Endothelial cell (in vitro differentiated cells): ENCODE measurements at regions not wholly inside any gene's neighbourhood (a gene's known extent, or its start where the extent isn't known, plus 50 kb on each side); places are given as distances from the start of the nearest gene placed in this dataset.

Source experiments
- DNase-seq: peaks from one replicate; pipeline ENCODE4 v3.0.0; 2021; ENCODE audit warnings: low spot score
- H3K27ac Mint-ChIP-seq: one replicate; pipeline ENCODE4 v1.8.0; 2021; ENCODE audit warnings: mixed read lengths, inconsistent platforms; ENCODE audit not compliant: unreplicated experiment
- H3K27me3 Mint-ChIP-seq: one replicate; pipeline ENCODE4 v1.8.0; 2021; ENCODE audit warnings: mild to moderate bottlenecking, moderate library complexity, mixed read lengths, inconsistent platforms; ENCODE audit not compliant: unreplicated experiment
- H3K36me3 Mint-ChIP-seq: one replicate; pipeline ENCODE4 v1.8.0; 2021; ENCODE audit warnings: mild to moderate bottlenecking, low read depth, mixed read lengths, inconsistent platforms; ENCODE audit not compliant: unreplicated experiment
- H3K4me1 Mint-ChIP-seq: one replicate; pipeline ENCODE4 v1.8.0; 2021; ENCODE audit warnings: mild to moderate bottlenecking, mixed read lengths, inconsistent platforms; ENCODE audit not compliant: unreplicated experiment
- H3K4me3 Mint-ChIP-seq: one replicate; pipeline ENCODE4 v1.8.0; 2021; ENCODE audit warnings: mild to moderate bottlenecking, mixed read lengths, inconsistent platforms; ENCODE audit not compliant: unreplicated experiment
- H3K9me3 Mint-ChIP-seq: one replicate; pipeline ENCODE4 v1.8.0; 2021; ENCODE audit warnings: mixed read lengths, inconsistent platforms; ENCODE audit not compliant: unreplicated experiment
- CTCF ChIP-seq: fragments of 200-600 bp; sonication (generic); IDR thresholded peaks from one replicate; pipeline ENCODE4 v1.5.0; 2021; ENCODE audit warnings: antibody characterized with exemption; ENCODE audit not compliant: unreplicated experiment

- Mint-ChIP-seq H3K9me3 (no peaks in the 10 kb centered on the region), H3K36me3 (no peaks in the 10 kb centered on the region), H3K27me3 (no peaks in the 10 kb centered on the region), H3K27ac (no peak overlapping the region), H3K4me1 (no peaks in the 10 kb centered on the region), H3K4me3 (no peak overlapping the region)
- TF ChIP-seq CTCF: no peak
- DNase-seq: no peak
Observed at GRCh38 chr6:66390393-66390792, 683.4 kb upstream of the EYS start.

- H3K27ac Mint-ChIP-seq: no peak overlapping the region
- no peak for TF ChIP-seq CTCF
Observed at GRCh38 chr6:66376001-66376400, 669.0 kb upstream of the EYS start.

GRCh38 chr6:66369407-66369806, 662.4 kb upstream of the EYS start:
- Mint-ChIP-seq H3K9me3 (no peaks in the 10 kb centered on the region), H3K4me3 (no peak overlapping the region), H3K27me3 (no peaks in the 10 kb centered on the region), H3K4me1 (no peaks in the 10 kb centered on the region), H3K36me3 (no peaks in the 10 kb centered on the region), H3K27ac (no peak overlapping the region)
- no peak for TF ChIP-seq CTCF
- no peak for DNase-seq

More at GRCh38 chr6:66376001-66376400, 669.0 kb upstream of the EYS start:
- no peaks in the 10 kb centered on the region for H3K9me3 Mint-ChIP-seq
- H3K4me1 Mint-ChIP-seq: no peaks in the 10 kb centered on the region
- no peak overlapping the region for H3K4me3 Mint-ChIP-seq
- no peaks in the 10 kb centered on the region for H3K27me3 Mint-ChIP-seq
- H3K36me3 Mint-ChIP-seq: no peaks in the 10 kb centered on the region
- no peak for DNase-seq

- no peak for TF ChIP-seq CTCF
- Mint-ChIP-seq H3K27ac (no peak overlapping the region), H3K36me3 (no peaks in the 10 kb centered on the region), H3K4me3 (no peak overlapping the region), H3K9me3 (no peaks in the 10 kb centered on the region), H3K4me1 (no peaks in the 10 kb centered on the region), H3K27me3 (no peaks in the 10 kb centered on the region)
- DNase-seq: no peak
Observed at GRCh38 chr6:66362888-66363287, 655.9 kb upstream of the EYS start.

GRCh38 chr6:66361886-66362285, 654.9 kb upstream of the EYS start:
- Mint-ChIP-seq H3K27ac (no peak overlapping the region), H3K4me1 (no peaks in the 10 kb centered on the region), H3K36me3 (no peaks in the 10 kb centered on the region), H3K27me3 (no peaks in the 10 kb centered on the region), H3K9me3 (no peaks in the 10 kb centered on the region), H3K4me3 (no peak overlapping the region)
- no peak for DNase-seq
- no peak for TF ChIP-seq CTCF
